ENCODE measurements at regions not wholly inside any gene's neighbourhood (a gene's known extent, or its start where the extent isn't known, plus 50 kb on each side); places are given as distances from the start of the nearest gene placed in this dataset.
"Not testable (repeated sequence)": the region's sequence is repeated elsewhere in the genome, so short reads cannot be mapped to it uniquely, and the experiment has no call there.

DNA sequence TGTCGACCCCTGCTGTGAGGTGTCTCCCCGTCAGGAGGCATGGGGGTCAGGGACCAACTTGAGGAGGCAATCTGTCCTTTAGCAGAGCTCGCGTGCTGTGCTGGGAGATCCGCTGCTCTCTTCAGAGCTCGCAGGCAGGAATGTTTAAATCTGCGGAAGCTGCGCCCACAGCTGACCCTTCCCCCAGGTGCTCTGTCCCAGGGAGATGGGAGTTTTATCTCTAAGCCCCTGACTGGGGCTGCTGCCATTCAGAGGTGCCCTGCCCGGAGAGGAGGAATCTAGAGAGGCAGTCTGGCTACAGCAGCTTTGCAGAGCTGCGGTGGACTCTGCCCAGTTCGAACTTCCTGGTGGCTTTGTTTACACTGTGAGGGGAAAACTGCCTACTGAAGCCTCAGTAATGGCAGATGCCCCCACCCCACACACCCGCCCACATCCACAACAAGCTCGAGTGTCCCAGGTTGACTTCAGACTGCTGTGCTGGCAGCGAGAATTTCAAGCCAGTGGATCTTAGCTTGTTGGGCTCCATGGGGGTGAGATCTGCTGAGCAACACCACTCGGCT lies 133.1 kb downstream of the CENPC start:
- DNase-seq: not testable (repeated sequence)

DNA sequence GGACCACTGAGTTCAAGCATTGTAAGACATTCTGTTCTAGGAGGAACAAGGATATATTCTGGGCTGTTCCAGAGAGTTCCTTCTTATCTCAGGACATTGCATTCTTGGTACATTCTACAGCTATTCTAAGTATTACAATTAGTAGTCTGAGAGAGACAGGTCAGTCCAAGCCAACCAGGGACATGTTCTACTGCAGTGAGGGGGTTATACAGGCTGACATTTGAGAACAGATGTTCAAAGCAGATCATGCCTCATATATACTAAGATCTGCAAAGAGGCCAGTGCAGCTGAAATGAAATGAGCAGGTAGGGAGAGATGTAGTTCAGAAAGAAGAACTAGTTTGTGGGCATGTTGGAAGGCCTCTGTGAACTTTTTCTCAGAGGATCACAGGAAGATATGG lies 142.0 kb downstream of the CENPC start:
- DNase-seq: no peak

DNA sequence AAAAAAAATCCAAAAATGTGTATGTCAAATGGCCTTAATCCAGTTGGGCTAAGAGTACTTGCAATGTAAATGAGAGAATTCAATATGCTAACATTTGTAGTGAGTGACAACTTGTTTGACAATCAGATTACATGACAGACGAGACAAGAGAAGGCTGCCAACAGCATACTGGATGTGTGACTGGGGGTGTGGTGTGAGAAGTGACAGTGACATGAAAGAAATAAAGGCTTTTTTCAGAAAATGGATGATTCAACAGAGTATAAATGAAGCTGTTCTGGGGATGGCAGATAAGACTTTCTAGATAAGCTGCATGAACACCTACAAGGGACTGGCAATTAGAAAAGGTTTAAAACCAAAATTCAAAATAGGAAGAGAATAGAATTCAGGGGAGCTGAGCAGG lies 143.4 kb downstream of the CENPC start:
- no peak for DNase-seq

DNA sequence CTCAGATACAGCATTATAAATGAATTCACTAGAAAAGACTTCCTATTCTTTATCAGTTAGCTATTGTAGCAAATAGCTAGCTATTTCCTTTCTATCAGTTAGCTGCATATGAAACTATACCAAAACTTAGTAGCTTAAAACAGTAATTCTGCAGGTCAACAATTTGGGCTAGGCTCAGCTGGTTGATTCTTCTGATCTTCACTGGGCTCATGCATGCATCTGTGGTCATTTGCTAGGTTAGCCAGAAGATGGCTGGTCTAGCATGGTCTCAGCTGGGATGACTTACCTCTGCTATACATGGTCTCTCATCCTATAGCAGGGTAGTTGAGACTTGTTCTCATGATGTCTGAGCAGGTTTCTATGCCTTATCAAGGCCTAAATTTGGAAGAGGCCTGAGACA lies 147.4 kb downstream of the CENPC start:
- no peak for DNase-seq

DNA sequence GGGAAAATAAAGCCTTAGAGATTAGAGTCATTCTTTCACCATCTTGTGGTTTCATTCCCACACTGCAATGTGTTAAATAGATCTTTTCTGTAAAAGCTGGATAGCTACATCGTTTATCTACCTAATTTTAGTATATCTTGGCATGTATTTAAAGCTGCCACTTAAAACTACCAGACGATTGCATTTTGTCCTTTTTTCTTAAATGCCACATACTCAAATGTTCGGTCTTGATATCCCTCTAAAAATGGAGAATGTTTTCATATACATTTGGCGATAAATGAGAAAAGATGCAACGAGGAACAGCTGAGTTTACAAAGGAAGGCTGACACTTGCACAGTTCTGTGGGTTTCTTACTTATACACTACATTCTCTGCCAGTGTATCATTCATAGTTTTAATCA lies 148.3 kb downstream of the CENPC start:
- no peak for DNase-seq

DNA sequence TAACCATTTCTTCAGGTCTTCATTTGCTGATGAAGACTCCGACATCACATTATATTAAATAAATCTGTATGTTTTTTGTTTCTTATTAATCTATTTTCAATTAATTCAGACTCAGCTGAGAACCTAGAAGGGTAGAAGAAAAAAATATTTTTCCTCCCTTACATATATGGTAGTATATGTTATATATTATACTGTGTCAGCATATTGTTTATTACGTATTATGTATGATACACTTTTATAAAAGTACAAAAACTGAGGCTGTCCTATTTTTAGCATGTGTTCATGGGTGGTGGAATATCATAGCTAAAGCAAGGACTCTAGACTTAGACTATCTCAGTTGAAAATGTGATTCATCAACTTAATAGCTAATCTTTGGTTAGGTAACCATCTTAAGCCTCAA lies 149.3 kb downstream of the CENPC start:
- no peak for DNase-seq

DNA sequence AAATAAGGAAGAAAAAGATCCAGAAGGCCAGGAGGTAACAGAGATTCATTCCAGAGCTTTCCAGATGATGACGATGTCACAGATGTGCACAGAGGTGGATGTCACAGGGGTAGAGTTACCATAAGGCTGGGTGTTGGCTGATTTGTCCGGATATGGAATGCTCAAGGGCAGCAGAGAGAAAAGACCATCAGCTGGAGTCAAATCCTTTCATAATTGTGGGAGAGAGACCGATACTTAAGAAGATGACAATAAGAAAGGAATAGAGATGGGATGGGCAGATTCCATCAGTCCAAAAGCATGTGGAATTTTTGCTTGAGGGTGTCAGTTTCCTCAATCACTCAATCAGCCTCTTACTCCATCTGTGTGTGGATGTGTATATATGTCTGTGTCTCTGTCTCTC lies 150.4 kb downstream of the CENPC start:
- DNase-seq: no peak

DNA sequence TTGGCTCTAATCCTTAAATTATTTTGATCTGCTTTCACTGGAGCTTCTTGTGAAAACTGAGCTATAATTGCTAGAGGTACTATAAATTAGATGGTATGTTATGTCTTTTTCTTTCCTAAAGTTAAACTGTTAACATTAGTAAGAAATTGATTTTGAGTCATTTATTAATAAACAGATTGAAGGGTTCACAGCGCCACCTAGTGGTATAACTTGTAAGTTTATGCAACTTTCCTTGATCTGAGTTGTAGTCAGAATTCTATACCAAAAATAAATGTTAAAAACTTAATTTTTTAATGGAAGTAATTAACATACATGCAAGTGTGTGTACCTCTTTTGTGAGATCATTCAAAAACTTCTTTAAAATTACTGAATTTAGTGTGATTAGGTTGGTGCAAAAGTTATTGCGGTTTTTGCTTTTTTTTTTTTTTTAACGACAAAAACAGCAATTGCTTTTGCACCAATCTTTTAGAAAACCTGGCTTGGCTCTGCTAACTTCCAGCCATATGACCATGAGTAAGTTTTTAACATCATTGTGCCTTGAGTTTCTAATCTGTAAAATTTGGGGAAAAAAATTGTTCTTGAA lies 151.5 kb downstream of the CENPC start:
- DNase-seq: no peak

DNA sequence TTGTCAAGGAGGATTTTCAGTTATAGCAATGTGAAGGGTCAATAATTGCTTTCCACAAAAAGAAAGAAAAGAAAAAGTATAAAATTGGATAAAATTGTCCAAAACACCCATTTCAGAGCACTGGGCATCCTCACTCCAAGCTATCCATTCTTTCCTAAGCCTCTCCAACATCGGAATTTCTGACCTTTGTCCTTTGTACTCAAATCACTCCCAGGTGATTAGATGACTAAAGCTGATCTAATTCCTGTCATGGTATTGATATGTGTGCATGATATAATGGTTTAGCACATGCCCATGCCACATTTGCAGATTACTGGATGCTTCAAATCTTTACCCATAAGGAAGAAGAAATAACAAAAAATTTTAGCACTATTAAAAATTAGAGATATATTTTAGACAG lies 152.3 kb downstream of the CENPC start:
- DNase-seq: no peak

DNA sequence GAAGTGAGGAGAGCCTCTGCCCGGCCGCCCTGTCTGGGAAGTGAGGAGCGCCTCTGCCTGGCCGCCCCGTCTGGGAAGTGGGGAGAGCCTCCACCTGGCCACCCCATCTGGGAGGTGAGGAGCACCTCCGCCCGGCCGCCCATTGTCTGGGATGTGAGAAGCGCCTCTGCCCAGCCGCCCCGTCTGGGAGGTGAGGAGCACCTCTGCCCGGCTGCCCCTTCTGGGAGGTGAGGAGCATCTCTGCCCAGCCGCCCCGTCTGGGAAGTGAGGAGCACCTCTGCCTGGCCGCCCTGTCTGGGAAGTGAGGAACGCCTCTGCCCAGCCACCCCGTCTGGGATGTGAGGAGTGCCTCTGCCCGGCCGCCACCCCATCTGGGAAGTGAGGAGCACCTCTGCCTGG lies 163.9 kb downstream of the CENPC start:
- DNase-seq: not testable (repeated sequence)

DNA sequence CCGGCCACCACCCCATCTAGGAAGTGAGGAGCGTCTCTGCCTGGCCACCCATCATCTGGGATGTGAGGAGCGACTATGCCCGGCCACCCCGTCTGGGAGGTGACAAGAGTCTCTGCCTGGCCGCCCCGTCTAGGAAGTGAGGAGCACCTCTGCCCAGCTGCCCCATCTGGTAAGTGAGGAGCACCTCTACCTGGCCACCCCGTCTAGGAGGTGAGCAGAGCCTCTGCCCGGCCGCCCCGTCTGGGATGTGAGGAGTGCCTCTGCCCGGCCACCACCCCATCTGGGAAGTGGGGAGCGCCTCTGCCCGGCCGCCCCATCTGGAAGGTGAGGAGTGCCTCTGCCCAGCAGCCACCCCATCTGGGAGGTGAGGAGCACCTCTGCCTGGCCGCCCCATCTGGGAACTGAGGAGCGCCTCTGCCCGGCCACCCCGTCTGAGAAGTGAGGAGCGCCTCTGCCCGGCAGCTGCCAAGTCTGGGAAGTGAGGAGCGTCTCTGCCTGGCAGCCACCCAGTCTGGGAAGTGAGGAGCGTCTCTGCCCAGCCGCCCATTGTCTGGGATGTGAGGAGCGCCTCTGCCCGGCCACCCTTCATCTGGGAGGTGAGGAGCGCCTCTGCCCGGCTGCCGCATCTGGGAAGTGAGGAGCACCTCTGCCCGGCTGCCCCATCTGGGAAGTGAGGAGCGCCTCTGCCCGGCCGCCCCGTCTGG lies 164.4 kb downstream of the CENPC start:
- not testable (repeated sequence) for DNase-seq

DNA sequence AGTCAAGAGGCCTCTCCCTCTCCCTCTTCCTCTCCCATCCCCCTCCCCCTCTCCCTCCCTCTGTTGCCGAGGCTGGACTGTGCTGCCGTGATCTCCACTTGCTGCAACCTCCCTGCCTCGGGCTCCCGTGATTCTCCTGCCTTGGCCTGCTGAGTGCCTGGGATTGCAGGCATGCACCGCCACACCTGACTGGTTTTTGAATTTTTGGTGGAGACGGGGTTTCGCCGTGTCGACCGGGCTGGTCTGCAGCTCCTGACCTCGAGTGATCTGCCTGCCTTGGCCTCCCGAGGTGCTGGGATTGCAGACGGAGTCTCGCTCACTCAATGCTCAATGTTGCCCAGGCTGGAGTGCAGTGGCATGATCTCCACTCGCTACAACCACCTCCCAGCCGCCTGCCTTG lies 165.1 kb downstream of the CENPC start:
- no peak for DNase-seq

DNA sequence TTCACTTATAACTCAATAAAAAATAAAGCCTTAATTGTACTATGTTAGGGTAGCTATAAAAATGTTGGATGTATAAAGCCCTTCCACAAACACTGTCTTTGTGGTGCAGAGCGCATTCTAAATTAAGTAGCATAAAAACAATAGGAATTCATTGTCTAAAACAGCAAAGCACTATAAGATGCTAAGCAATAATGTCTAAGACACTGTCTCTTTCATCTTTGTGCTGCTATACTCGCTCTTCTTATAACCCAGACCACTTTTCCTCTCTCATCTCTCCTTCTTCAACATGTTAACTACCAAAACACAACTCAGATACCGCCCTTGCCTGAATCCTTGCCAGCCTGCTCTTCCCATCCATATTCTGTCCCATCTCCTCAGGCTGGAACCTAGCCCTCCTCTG lies 170.0 kb downstream of the CENPC start:
- no peak for DNase-seq

DNA sequence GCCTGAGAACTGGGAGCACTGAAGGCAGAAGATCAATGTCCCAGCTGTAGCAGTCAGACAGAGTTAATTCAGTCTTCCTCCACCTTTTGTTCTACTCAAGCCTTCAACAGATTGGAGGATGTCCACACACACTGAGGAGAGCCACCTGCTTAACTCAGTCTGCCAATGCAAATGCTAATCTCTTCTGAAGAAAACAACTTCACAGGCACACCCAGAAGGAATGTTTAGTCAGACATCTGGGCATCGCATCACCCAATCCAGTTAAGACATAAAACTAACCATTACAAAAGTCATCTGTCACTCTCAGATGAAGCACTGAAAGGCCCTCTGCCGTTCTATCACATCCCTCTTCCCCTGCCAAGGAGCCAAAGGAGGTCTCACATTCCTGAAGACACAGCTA lies 173.7 kb downstream of the CENPC start:
- no peak for DNase-seq

DNA sequence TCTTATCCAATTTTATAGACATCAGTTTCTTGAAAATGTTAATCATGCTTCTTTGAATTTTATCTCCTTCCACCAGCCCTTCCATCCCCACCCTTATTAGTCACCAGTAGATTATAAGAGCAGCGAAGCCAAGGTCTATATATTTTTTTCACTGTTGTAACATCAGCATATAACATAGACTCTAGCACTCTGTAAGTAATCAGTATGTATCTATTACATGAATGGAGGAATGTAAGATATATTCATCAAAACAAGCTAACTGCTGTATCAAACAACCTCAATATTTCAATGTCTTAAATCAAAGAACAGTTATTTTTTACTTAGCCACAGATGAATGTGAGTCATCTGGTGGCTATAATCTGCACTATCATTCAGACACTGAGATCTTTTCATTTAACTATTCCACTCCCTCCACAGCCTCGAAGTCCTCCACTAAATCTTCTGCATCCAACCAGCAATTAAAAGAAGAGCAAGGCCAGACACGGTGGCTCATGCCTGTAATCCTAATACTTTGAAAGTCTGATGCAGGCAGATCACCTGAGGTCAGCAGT lies 178.9 kb downstream of the CENPC start:
- no peak for DNase-seq

DNA sequence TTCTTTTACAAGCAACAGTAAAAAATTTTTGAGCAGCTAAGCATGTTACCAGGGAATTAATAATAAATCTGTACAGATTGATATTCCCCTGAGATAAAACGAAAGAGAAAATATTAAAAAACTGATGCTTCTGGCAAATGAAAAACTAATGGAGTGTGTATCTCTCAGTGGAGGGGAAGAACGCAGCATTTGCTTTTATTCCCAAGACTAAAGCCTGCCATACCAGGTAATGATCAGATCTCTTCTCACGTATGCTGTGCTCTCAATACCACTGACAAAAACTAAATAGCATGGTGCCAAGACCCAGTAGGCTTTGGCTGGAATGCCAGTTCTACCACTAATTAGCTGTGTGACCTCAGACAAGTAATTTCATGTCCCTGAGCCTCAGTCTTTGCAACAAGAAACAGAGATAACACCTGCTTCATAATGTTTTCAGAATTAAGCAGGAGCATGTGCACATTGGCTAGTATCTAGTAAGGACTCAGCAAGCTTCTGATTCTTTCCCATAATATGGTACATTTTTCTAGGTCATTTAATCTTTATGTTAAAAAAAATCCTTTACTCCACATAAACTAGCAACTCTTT lies 179.6 kb downstream of the CENPC start:
- DNase-seq: no peak

DNA sequence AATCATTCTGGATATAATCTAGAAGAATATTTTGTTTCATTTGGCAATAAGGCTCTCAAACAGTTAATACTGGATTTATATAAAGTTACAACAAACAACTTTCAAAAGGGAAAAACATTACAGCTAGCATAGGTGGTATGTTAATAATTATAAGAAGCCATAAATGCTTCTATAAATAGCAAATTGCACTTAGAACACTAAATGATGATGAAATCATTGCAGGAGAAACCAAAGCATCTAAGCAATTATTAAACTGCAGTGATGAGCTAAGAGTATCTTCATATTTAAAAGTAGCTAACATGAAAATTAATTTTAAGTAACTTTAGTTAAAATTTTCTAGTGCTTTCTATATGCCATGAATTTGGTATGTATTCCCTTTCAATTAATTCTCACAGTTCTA lies 189.5 kb downstream of the CENPC start:
- DNase-seq: no peak

DNA sequence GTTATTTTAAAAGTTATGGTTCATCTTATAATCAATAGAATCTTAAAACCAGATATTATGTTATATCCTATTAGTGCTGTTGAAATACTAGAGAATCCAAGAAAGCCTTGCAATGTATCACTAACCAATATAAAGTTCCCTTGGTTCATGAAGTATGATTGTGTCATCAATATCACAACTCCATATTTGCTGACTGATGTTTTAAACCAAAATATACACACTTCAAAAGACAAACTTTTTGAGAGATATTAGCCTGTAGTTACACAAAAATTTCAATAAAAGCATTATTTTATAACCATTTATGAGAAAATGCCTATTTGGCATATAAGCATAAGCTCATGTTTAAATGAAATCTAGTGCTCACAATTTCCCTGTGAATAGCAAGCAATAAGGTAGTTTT lies 198.6 kb downstream of the CENPC start:
- no peak for DNase-seq

DNA sequence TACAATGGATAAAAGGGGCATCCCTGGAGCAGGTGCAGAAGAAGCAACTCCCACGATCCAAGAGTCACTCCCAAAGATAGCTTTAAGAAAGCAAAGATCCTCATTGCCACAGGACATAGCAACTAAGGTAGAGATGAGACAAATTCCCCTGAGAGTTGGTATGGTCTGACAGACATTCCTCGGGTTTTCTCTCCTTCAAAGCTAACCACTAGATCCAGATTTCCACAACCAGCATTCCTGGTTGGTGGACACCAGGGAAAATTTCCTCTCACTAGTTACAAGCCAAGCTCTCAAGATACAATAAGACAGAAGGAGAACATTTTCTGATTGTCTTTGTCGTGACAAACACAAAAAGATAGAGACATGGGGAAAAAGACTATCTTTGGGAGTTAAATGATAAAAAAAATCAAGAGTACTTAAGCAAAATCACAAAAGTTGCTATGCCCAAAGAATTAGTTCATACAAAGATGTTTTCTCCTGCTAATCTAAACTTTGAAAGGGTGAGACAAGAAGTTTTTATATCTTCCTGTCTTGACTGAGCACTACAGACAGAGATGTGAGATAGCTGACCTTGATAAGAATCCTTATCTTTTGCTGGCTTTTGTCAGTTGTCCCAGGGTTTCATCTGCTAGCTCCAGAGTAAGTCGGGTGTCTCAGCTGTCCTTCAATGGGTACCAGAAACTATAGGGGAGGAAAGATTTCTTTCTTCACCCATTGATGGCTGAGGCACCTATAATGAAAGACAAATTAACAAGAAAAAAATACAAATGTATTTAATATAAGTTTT lies 200.5 kb downstream of the CENPC start:
- no peak for DNase-seq

DNA sequence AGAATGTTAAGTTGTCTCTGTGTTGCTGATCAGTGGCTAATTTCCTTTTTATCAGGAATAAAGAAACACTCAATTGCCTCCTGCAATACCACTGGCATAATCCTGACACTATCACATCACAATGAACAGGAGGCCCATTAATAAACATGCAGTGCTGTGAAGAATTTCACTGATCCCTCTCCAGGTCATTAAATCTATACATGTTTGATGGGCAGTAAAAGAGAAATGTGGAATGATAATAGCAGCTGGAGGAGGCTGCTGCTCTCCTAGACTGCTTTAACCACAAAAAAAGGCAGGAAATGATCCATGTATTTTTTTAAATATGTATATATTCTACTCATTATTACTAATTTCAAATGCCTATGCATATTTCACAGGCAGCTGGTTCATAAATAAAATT lies 202.1 kb downstream of the CENPC start:
- no peak for DNase-seq

DNA sequence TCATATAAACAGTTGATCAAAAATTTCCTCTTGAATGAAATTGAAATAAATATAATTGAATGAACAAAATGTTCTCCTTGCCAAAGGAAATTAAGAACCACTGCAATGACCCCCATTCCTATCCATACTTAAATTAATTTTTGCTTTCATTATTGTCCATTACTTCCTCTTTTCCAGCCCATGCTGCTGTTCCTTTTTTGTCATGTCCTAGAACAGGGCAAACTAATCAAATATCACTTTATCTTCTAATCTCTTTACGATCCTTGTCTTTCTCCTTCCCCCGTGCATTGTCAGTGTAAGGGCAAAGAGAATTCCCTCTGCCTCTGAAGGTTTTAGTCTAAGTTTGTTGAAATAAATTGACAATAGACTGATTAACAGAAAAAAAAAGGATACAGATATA lies 203.0 kb downstream of the CENPC start:
- no peak for DNase-seq

DNA sequence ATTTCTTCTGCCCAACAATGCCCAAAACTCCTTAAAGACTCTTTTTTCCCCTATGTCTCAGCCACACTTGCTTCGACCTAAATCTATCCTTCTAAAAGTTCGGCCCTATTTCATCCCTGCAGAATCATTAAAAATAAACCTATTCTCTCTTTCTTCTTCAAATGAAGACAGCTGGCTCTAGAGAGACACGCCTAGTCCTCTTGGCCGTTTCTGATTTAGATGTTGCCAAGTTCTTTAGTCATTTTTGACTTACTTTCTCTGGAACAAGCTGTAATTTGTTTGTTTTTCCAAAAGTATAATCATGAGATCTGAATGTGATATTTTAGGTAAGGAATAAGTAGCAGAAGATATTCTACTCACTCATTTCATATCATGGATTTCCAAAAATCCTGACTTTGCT lies 211.6 kb downstream of the CENPC start:
- DNase-seq: no peak

DNA sequence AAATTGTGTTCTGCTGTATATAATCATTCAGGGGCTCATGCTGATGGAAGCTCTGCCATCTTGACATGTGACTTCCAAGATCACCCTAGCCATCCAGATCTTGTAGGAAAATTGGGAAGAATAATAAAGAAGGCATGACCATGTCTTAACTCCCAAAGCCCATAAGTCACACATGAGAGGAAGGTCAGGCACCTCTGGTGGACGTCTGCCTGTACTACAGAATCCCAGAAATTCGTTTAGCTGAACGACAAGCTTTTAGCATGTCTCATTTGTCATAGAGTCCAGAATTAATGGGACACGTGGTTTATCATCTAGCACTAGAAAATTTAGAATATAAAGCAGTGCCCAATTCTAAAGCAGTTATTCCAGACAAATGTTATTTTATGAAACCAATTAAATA lies 212.7 kb downstream of the CENPC start:
- DNase-seq: no peak
